ENCODE measurements at regions not wholly inside any gene's neighbourhood (a gene's known extent, or its start where the extent isn't known, plus 50 kb on each side); places are given as distances from the start of the nearest gene placed in this dataset.

GRCh38 chr1:63010913-63011660 lies 227.2 kb downstream of the ATG4C start:
- no peaks in the 10 kb centered on the region for H3K9me2 ChIP-seq (ENCODE audit: insufficient read depth, low read length)
- no peak overlapping the region for H3K4me3 ChIP-seq (ENCODE audit: low read length)
- H3K27me3 ChIP-seq (ENCODE audit: insufficient read depth, low read depth, low read length), result no peaks in the 10 kb centered on the region
- H3K79me2 ChIP-seq (replicated peaks; ENCODE audit: insufficient read depth, low read length), result no peaks in the 10 kb centered on the region
- TF ChIP-seq EP300 (conservative IDR thresholded peaks at IDR 0.05; ENCODE audit: poor library complexity, severe bottlenecking) (no peak), RAD21 (conservative IDR thresholded peaks at IDR 0.05) (no peak), CTCF (IDR thresholded peaks at IDR 0.05; ENCODE audit: poor library complexity, severe bottlenecking) (peak; percentile 14), REST (IDR thresholded peaks at IDR 0.05; ENCODE audit: borderline replicate concordance) (no peak)
- H3F3A ChIP-seq (ENCODE audit: insufficient read depth, low read length, poor library complexity, severe bottlenecking), result no peaks in the 10 kb centered on the region
- H4K20me1 ChIP-seq (ENCODE audit: insufficient read depth), result no peaks in the 10 kb centered on the region
- H2AFZ ChIP-seq (ENCODE audit: low read depth, low read length), result no peak overlapping the region
- no peak overlapping the region for H3K27ac ChIP-seq (ENCODE audit: low read length)
- no peaks in the 10 kb centered on the region for H3K9me3 ChIP-seq (ENCODE audit: low read length)
- H3K36me3 ChIP-seq (ENCODE audit: insufficient read depth, low read length), result no peaks in the 10 kb centered on the region
- H3K4me2 ChIP-seq (ENCODE audit: low read length), result no peak overlapping the region
- no peak overlapping the region for H3K9ac ChIP-seq (ENCODE audit: low read length)

GRCh38 chr1:63012339-63012738 lies 228.4 kb downstream of the ATG4C start:
- Histone ChIP-seq H3K9me3 (ENCODE audit: low read length) (no peaks in the 10 kb centered on the region), H3K27ac (ENCODE audit: low read length) (no peak overlapping the region), H3K4me3 (ENCODE audit: low read length) (no peak overlapping the region), H3K4me2 (ENCODE audit: low read length) (no peak overlapping the region), H3K79me2 (replicated peaks; ENCODE audit: insufficient read depth, low read length) (no peaks in the 10 kb centered on the region), H3K9me2 (ENCODE audit: insufficient read depth, low read length) (no peaks in the 10 kb centered on the region), H3K36me3 (ENCODE audit: insufficient read depth, low read length) (no peaks in the 10 kb centered on the region), H3K27me3 (ENCODE audit: insufficient read depth, low read depth, low read length) (no peaks in the 10 kb centered on the region), H2AFZ (ENCODE audit: low read depth, low read length) (no peak overlapping the region), H4K20me1 (ENCODE audit: insufficient read depth) (no peaks in the 10 kb centered on the region), H3F3A (ENCODE audit: insufficient read depth, low read length, poor library complexity, severe bottlenecking) (no peaks in the 10 kb centered on the region), H3K9ac (ENCODE audit: low read length) (no peak overlapping the region)
- TF ChIP-seq SMC3 (conservative IDR thresholded peaks at IDR 0.05; ENCODE audit: poor library complexity) (no peak), MXI1 (conservative IDR thresholded peaks at IDR 0.05; ENCODE audit: poor library complexity, severe bottlenecking) (no peak), EZH2 (IDR thresholded peaks at IDR 0.05; ENCODE audit: borderline replicate concordance, insufficient read depth, low read length, poor library complexity, severe bottlenecking) (no peak), CTCF (IDR thresholded peaks at IDR 0.05; ENCODE audit: poor library complexity, severe bottlenecking) (no peak), REST (IDR thresholded peaks at IDR 0.05; ENCODE audit: borderline replicate concordance) (no peak), TAF1 (IDR thresholded peaks at IDR 0.05; ENCODE audit: low read depth) (no peak), EP300 (conservative IDR thresholded peaks at IDR 0.05; ENCODE audit: poor library complexity, severe bottlenecking) (no peak), RAD21 (conservative IDR thresholded peaks at IDR 0.05) (no peak), POLR2AphosphoS5 (IDR thresholded peaks at IDR 0.05) (no peak)

Data from neural cell (in vitro differentiated cells).